Astrocyte of the spinal cord (primary cell): ENCODE measurements at regions not wholly inside any gene's neighbourhood (a gene's known extent, or its start where the extent isn't known, plus 50 kb on each side); places are given as distances from the start of the nearest gene placed in this dataset.

Experiments
- DNase-seq: peaks from one replicate; pipeline ENCODE4 v3.0.0; 2011; ENCODE audit warnings: low read depth, low spot score
- H3K4me3 ChIP-seq: 2 replicates; pipeline ENCODE4 v1.5.1; 2011; ENCODE audit warnings: low read depth, mild to moderate bottlenecking, low read length, moderate library complexity
- in situ Hi-C: cut with HindIII; loops from 2 replicates; pipeline ENCODE4 v1.10.0; 2017; ENCODE audit warnings: low sequenced_read_pairs
- TF ChIP-seq, protein P1 (sequence below): IDR thresholded peaks from 2 replicates; pipeline ENCODE4 v1.5.1; 2012; ENCODE audit warnings: low read depth, mild to moderate bottlenecking, low read length, inconsistent platforms

GRCh38 chr1:238119861-238120260 is 229.1 kb upstream of the ZP4 start:
- TF ChIP-seq, protein P1, sequence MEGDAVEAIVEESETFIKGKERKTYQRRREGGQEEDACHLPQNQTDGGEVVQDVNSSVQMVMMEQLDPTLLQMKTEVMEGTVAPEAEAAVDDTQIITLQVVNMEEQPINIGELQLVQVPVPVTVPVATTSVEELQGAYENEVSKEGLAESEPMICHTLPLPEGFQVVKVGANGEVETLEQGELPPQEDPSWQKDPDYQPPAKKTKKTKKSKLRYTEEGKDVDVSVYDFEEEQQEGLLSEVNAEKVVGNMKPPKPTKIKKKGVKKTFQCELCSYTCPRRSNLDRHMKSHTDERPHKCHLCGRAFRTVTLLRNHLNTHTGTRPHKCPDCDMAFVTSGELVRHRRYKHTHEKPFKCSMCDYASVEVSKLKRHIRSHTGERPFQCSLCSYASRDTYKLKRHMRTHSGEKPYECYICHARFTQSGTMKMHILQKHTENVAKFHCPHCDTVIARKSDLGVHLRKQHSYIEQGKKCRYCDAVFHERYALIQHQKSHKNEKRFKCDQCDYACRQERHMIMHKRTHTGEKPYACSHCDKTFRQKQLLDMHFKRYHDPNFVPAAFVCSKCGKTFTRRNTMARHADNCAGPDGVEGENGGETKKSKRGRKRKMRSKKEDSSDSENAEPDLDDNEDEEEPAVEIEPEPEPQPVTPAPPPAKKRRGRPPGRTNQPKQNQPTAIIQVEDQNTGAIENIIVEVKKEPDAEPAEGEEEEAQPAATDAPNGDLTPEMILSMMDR: no peak
- in situ Hi-C loops: no loop called here
- DNase-seq: no peak

DNA sequence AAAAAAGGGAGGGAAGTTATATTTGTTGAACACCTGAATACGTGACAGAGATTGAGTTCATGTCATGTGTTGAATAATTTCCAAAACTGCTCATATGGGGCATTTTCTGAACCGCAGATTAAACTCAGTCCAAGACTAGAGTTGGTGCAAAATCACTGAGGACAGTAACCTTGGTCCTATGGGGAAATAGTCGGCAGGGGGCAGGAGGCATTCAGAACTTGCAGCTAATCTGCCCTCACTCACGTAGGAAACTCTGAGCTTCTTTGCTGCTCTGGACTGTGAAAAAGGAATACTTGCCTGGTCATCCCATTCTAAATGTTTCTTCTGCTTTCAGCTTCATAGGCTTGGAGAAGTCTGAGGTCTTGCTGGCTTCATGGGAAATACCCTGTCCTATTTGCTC is 228.3 kb upstream of the ZP4 start:
- no peak for DNase-seq
- TF ChIP-seq, protein P1: no peak
- H3K4me3 ChIP-seq: no peak overlapping the region
- in situ Hi-C loops: no loop called here

More at GRCh38 chr1:238119861-238120260, 229.1 kb upstream of the ZP4 start:
- H3K4me3 ChIP-seq: no peak overlapping the region

GRCh38 chr1:238115852-238116251 is 225.1 kb upstream of the ZP4 start:
- H3K4me3 ChIP-seq: no peak overlapping the region
- TF ChIP-seq, protein P1: no peak
- in situ Hi-C loops: no loop called here
- no peak for DNase-seq

GRCh38 chr1:238112952-238113621 is 222.4 kb upstream of the ZP4 start:
- TF ChIP-seq, protein P1: no peak
- in situ Hi-C loops: no loop called here
- no peak for DNase-seq
- H3K4me3 ChIP-seq: no peak overlapping the region

DNA sequence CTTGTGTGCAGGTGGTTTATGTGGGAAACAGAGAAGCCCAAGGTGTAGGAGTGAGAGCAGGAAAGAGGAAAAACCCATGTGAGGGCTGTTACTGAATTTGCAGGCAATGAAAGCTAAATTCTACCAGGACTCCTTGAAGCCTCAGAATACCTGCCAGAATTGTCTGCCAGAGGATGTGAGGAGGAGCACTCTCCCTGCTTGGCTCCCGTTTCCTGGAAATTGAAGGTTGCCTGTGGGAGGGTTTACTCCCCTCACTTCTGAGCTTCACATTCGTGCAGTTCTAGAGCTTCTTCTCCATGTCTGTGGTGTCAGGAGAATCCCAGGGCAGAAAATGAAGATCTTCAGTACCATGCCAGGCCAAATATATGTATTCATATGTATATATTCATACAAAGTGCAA is 220.8 kb upstream of the ZP4 start:
- in situ Hi-C loops: no loop called here
- no peak overlapping the region for H3K4me3 ChIP-seq
- no peak for DNase-seq
- TF ChIP-seq, protein P1: no peak

- TF ChIP-seq, protein P1: no peak
- in situ Hi-C loops: no loop called here
- H3K4me3 ChIP-seq: no peak overlapping the region
- DNase-seq: no peak
Measured at GRCh38 chr1:238111081-238111480, 220.4 kb upstream of the ZP4 start.

- in situ Hi-C loops: no loop called here
- TF ChIP-seq, protein P1: no peak
- DNase-seq: no peak
- no peak overlapping the region for H3K4me3 ChIP-seq
Measured at GRCh38 chr1:238108417-238108816, 217.7 kb upstream of the ZP4 start.
